DLD1 (cell line): ENCODE measurements at regions not wholly inside any gene's neighbourhood (a gene's known extent, or its start where the extent isn't known, plus 50 kb on each side); places are given as distances from the start of the nearest gene placed in this dataset.
"Not testable (repeated sequence)": the region's sequence is repeated elsewhere in the genome, so short reads cannot be mapped to it uniquely, and the experiment has no call there.

ENCODE experiments used
- in situ Hi-C: cut with HindIII; loops from 2 replicates; pipeline ENCODE4 v1.10.0; 2017; ENCODE audit warnings: low sequenced_read_pairs

DNA sequence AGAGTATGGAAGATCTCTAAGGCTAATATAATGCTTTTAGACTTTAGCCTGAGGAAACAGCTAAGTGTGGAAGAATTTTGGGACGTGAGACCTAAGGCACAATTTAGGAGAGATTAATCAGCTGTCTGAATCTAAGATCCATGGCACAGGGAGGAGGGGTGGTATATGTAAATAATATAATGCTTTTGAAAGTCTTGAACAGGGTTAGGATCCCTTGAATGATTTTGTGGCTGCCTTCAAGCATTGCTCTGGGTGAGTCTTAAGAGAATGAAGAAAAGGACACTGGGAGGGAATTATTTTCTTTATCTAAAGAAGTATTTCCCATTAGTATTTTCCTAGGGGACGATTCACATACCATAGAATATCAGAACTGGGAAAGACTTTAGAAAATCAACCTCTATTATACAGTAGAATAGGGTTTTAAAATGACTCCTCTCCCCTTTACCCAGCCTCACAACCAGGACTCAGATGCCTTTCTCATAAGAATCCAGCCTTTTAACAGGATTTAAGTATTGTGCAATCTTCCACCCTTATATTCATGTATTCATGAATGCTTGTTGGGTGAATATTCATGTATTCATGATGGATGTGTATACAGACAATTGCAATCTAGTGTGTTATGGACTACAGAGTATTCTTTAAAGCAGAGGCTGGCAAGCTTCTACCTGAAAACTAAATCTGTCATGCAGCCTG, 664.2 kb upstream of the CPEB2 start:
- in situ Hi-C loops, result no loop called here

DNA sequence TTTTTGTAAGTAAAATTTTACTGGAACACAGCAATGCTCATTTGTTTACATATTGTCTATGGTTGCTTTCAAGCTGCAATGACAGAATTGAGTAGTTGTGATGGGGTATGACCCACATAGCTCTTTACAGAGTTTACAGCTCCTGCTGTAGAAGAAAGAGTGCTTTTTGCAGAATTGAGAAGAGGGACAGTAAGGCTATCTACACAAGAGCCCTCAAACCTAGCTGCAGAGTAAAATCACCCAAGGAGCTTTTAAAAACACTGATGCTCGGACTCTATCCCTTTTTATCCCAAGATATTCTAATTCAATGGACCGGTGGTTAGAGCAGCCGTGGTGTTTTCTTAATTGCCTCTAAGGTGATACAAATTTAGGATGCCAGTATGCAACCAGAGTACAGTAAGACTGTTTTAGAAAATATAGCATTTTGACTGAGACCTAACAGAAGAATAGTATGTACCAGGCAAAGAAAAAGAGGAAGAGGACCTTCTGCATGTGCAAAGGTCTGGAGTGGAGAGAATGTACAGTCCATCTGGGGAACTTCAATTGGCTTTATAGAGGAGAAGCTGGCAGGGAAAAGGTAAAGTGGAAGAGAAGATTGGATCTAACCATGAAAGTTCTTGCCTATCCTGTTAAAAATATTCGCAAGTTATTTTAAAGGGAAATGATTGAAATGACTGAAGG, 663.6 kb upstream of the CPEB2 start:
- in situ Hi-C loops, result no loop called here

DNA sequence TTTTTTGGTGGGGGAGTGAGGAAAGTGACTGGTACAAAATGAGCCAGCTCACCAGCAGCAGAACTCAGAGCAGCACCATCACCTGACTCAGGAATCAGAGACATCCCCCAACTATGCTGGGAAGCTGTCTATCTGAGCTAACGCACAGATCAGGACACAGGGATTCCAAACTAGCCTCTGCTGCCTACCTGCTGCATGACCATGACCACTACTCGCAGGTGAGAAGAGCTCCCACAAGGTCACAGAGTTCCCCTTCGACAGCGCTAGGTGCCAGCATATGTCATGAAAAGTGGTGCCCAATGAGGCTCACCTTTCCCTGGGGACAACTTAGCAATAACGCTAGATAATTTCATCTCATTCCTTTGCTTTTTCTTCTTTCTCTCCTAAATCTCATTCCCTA, 662.6 kb upstream of the CPEB2 start:
- in situ Hi-C loops, result no loop called here

DNA sequence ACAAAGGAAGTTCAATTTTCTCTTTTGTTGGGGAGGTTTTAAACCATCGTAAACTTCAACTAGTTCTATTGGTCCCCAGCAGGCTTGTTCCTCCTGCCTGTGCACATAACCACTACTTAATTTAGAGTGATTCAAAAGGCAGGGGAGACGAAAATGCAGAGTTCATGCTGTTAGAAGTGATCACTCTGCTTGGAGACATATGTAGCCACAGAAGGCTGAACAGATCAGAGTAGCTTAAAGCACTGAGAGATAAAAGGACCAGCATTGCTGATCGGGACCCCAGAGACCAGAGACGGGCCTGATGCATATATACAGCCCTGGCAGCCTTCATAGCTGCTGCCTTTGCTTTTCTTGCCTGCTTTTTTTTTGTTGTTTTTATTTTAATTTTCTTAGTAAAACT, 662.0 kb upstream of the CPEB2 start:
- in situ Hi-C loops, result no loop called here

DNA sequence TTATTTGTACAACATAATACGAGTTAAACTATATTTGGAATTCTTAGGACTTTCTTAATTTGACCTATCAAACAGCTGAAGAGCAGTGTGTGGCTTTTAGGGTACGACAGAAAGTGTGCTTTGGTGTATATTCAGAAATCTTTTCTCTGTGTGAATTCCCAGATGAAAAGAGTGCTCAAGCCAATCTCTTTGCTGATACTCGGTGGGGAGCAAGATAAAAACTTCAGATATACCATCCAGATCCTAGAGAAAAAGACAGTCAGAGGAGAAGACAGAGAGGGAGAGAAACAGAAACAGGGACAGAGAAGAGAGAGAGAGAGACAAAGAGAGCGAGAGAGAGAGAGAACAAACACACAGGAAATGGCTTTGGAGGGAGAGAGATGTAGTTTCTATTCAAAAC, 658.3 kb upstream of the CPEB2 start:
- in situ Hi-C loops, result no loop called here

DNA sequence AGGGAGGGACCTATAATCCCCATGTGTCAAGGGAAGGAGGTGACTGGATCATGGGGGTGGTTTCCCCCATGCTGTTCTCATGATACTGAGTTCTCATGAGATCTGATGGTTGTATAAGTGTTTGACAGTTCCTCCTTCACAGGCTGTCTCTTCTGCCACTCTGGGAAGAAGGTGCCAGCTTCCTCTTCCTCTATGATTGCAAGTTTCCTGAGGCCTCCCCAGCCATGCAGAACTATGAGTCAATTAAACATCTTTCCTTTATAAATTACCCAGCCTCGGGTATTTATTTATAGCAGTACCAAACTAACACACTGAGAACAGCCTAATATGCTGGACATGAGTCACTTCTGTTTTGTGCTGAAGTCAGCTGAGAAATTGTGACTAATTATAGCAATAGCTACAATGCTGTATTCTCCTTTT, 656.9 kb upstream of the CPEB2 start:
- in situ Hi-C loops, result no loop called here

DNA sequence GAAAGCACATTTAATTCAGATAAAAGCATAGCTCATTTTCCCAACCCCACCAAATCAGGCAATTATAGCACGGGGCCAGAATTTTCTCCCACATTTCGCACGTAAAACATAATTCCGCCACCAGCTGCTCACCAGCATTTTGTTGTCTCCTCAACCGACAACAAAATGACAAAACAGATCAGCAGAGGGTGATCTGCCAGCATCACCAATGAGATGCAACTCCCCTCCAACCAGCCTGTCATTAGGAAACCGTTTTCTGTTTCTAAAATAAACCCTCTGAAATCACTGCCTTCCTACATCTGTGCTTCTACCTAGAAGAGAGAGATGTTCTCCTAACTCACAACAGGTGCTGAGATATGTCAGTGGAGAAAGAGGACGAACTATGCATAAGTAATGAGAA, 654.8 kb upstream of the CPEB2 start:
- in situ Hi-C loops, result no loop called here

DNA sequence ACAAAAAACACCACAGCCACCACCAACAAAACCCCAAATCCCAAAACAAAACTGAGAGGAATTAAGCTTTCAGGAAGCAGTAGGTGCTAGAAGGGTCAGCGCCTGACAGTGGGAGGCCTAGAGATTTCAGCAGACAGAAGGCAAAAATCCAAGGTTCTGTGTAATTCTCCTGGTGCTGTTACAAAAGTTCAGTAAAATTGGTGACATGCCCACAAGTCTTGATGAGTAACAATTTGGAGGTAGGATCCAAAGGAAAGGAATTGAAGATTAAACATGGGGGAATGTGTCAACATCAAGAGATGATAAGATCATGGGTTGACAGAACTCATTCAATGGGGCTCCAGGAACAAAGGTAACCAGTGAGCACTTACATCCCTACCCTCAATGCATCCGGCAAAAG, 653.8 kb upstream of the CPEB2 start:
- in situ Hi-C loops, result no loop called here

DNA sequence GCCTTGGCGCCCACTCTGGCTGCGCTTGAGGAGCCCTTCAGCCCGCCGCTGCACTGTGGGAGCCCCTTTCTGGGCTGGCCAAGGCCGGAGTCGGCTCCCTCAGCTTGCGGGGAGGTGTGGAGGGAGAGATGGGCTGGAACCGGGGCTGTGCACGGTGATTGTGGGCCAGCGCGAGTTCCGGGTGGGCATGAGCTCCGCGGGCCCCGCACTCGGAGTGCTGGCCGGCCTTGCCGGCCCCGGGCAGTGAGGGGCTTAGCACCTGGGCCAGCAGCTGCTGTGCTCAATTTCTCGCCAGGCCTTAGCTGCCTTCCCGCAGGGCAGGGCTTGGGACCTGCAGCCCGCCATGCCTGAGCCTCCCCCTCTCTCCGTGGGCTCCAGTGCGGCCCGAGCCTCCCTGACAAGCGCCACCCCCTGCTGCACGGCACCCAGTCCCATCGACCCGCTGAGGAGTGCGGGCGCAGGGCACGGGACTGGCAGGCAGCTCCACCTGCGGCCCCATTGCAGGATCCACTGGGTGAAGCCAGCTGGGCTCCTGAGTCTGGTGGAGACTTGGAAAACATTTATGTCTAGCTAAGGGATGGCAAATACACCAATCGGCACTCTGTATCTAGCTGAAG, 643.6 kb upstream of the CPEB2 start:
- in situ Hi-C loops, result not testable (repeated sequence)

DNA sequence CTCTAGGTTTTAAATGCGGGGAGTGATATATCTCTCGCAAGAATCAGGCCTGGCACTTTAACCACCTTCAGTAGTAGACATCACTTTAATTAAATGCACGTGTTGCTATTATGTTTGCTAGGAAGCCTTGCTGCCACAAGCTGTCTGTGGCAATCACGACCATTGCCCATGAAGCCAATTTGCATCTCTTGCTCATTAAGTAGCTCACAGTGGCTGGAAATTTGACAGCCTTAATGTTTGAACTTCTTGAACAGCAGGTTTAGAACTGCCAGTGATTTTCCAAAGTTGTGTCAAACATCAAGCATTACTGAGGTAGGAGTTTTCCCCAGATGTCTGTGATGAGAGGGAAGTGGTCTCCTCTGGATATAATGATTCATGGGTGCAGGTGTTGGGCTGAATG, 642.3 kb upstream of the CPEB2 start:
- in situ Hi-C loops, result no loop called here

DNA sequence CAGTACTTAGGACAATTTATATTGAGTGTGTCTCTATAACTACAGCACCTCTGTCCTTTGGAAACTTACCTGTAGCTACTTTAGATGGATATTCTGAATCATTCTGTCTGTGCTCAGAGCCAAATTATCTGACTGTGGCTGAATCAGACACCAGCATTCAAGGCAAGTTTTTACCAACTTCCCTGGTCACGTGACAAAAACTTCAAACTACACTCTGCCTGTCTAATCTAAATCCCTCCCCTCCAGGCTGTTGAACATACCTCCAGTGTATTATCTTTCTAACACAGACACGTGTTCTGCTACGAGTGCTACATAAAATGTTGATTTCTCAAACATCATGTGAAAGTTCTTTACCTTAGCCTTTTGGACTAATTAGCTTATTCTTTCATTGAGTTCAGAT, 641.2 kb upstream of the CPEB2 start:
- in situ Hi-C loops, result no loop called here

DNA sequence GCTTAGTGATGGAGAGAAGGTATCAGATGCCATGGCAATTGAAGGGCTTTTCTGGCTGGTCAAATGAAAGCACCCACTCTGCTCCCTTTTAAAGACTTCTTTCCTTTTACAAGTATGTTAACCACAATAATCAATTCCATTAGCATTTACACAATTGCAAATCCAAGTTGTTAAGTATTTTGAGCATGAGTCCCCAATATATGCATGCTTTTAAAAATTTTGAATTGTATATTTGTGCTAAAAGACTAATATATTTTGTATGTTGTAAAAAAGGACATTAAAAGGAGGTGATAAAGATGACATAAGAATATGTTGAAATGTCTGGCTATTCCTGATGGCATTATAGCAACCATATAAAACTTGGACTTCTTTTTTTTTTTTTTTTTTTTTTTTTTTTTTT, 639.9 kb upstream of the CPEB2 start:
- in situ Hi-C loops, result no loop called here

DNA sequence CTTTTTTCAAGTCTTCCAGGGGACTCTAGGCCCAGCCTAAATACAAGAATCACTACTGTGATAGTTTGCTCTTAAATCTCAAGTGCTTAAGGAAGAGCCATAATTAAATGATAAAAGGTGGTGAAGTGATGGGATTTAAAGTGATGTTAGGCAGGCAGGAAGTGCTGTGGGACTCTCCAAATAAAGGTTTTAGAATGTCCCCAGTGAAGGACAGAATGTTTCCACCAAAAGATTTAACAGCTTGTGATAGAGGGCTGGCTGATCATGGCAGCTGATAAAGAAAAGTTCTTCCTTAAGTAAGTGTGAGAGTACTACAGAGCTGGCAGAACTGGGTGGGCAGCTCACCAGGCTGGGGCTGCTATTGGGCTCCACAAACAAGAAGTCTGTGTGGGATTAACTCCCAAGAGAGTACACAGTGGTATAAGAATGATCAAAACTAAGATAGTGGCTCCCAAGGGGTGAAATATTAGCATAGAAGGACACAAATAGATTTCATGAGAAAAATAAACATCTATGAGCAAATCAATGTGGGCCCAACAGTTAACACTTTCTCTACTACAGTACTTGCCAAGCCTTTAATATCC, 637.2 kb upstream of the CPEB2 start:
- in situ Hi-C loops, result no loop called here

DNA sequence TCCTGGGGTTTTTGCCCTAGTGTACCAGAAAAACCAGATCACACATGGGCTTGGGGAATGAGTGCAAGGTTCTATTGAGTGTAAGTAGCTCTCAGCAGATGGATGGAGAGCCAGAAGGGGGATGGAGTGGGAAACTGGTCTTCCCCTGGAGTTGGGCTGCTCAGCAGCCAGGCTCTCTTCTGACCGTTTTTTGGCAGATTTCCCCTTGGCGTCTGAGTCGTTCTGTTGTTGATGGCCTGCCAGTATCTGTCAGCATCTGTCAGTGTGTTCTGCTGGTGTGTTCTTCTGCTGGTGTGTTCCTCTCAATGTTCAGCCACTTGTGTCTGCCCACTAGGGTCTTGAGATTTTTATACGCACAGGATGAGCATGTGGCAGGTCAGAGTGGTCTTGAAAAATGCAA, 633.9 kb upstream of the CPEB2 start:
- in situ Hi-C loops, result no loop called here

DNA sequence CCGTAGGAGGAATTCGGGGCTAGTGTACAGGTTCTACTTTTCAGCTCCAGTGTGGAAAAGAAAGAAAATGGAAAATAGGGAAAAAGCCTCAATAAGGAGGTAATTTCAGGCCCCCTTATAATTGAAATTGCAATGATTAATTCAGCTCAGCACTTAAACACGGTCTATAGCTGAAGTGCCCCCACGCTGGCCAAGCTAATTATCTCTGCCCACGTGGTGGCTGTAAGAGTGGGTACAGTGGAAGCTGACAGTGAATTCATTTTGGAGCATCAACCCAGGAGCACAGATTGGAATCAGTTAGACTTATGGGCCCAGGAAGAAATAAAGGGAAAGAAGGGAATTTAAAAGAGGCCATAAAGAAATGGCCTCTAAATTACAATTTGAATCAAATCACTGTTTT, 631.1 kb upstream of the CPEB2 start:
- in situ Hi-C loops, result no loop called here

DNA sequence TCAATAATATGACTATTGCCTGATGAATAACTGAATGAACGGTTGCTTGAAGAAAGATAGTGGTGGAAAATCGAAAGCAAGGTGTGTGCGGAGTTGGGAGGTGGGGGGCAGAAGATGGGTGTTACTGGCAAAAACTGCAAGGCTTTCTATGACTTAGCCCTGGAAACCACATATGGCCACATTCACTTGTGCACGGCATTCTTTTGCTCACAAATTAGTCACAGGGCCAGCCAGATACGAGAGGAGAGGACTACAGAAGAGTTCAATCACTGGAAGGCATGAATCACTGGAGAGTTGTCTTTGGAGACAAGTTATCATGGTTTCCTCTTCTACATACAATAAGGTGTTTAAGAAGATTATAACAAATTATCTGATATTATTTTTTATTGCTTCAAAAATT, 626.5 kb upstream of the CPEB2 start:
- in situ Hi-C loops, result no loop called here

DNA sequence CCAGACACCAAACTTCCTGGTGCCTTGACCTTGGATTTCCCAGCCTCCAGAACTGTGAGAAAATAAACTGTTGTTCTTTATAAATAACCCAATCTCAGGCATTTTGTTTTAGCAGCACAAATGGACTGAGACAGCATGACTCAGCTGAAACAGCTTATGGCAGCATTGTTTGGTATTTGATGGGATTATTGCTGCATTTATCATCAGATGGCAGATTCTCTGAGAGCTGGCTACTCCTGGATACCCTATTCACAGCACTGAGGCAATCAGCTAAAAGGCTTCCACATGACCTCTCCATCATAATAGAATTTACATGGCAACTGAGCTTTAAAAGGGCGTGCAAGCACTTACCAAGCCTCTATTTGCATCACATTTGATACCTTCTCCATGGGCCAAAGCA, 623.1 kb upstream of the CPEB2 start:
- in situ Hi-C loops, result no loop called here

DNA sequence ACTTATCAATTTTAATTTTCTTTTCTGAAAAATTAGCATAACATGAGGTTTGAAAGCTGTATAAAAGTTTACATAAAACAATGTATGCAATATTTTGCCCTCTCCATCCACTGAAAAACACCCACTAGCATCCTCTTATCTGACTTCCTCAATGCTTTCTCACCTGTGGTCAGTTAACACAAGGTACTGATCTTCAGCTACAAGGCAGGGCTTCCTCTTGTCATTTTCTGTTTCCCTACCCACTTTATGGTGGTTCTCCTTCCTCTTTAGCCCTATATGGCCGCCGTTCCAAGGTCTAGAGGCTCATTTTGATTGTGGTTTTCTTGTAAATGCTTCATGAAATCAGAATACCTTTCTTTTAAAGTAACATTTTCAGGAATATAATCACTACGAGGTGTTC, 618.6 kb upstream of the CPEB2 start:
- in situ Hi-C loops, result no loop called here

DNA sequence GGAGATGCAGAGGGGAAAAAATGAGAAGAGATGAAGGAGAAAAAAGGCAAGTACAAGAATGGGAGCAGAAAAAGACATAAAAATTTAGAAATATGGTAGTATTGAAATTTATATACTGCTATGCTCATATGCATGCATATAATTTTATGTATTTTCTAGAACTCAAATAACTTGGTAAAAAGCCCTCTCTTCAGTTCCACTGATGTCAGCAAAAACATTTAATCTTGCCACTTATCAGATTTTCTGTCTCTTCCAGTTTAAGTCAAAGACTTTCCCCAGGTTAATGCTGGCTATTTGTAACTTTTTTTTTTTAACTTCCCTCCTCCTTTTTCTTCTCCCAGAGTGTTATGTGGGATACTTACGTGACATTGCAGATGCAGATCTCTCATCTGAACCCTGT, 617.5 kb upstream of the CPEB2 start:
- in situ Hi-C loops, result no loop called here

DNA sequence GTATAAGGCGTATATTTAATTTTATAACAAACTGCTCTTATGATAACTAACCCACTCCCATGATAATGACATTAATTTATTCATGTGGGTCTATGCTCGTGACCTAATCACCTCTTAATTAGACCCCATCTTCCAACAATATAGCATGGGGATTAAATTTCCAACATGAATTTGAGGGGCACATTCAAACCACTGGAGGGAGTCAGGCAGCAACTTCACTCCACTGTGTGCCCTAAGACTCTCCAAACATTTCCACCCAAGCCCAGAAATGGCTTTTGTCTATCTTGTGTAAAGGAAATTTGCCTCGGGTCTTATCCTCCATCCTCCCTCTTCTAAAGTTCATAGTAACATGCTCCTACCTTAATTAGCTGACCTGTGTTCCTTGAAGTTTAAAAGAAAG, 616.1 kb upstream of the CPEB2 start:
- in situ Hi-C loops, result no loop called here

DNA sequence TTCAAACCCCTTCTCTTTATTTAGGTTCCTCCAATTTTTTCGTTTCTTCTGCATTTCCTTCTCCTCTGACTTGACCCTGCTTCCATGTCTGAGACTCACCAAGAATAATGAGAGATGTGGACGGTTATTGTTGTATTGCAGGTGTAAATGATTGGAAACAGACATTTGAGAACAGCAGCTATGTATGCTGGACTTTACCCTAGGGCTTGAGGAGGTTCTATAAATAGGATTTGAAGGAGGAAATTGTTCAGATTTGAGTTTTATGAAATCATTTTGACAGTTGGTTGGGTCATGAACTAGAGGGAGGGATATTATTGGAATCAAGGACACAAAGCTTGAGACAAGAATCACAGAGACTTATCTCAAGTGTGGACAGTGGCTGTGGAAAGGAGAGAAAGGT, 614.6 kb upstream of the CPEB2 start:
- in situ Hi-C loops, result no loop called here

DNA sequence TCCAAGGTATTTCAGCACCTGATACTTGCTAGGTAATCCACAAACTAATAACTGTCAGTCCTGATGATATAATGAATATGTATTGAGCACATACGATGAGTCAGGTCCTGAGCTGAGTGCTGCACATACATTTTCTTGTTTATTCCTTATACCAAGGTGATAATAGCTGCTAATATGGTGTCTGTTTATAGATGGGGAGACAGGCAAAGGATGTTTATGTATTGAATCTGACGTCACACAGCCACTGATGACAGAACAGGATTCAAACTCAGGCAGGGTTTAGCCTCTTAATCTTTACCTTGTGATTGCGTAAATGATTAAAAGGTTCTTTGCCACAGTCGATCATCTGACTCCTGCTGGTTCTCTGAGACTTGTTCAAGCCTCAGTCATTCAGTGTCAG, 609.9 kb upstream of the CPEB2 start:
- in situ Hi-C loops, result no loop called here
